ENCODE measurements at regions not wholly inside any gene's neighbourhood (a gene's known extent, or its start where the extent isn't known, plus 50 kb on each side); places are given as distances from the start of the nearest gene placed in this dataset.

DNA sequence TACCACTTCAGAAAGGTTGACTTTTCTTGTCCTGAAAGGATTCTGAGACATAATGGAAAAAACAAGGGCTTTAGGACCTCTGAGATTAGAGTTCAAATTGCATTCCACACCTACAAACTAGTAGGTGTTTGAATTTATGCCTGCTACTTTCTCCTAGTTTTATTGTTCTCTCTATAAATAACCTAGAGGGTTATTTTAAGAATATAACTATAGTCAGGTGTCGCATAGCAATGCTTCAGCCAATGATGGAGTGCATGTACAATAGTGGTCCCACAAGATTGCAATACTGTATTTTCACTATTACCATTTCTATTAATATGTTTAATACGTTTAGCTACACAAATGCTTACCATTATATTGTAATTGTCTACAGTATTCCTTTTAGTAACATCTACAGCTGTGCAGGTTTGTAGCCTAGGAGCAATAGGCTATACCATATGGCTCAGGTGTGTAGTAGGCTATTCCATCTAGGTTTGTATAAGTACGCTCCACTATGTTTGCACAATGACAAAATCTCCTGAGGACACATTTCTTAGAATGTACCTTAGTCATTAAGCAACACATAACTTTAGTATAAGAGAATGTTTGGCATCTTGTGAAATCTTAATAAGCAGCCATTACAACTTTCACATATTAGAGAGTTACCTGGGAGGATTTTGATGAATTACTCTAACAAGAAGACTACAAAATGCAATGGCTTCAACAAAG is 1352.5 kb downstream of the ZPLD1 start:
- DNase-seq (ENCODE audit: low read depth, low spot score) (no peak), ATAC-seq (no peak), FAIRE-seq (no peak)
- Histone ChIP-seq H4K20me1 (ENCODE audit: control insufficient read depth, insufficient read depth) (no peaks in the 10 kb centered on the region), H3K9me3 (replicated peaks; ENCODE audit: control insufficient read depth, insufficient read depth, low read length) (no peaks in the 10 kb centered on the region), H3K27me3 (replicated peaks in 1 of 2; ENCODE audit: control insufficient read depth in 2 of 2, insufficient read depth in 2 of 2, low read length in 1 of 2) (no peaks in the 10 kb centered on the region), H3K4me1 (ENCODE audit: control insufficient read depth, insufficient read depth, low read length) (no peaks in the 10 kb centered on the region), H3K4me2 (ENCODE audit: control insufficient read depth, insufficient read depth) (no peak overlapping the region), H3K79me2 (ENCODE audit: control insufficient read depth, insufficient read depth, low read length) (no peaks in the 10 kb centered on the region), H3K4me3 (no peak overlapping the region), H3K27ac (ENCODE audit: control insufficient read depth, insufficient read depth) (no peak overlapping the region), H2AFZ (ENCODE audit: control insufficient read depth, low read depth, low read length) (no peak overlapping the region), H3K36me3 (ENCODE audit: control insufficient read depth in 2 of 2, insufficient read depth in 2 of 2, low read length in 1 of 2) (no peaks in the 10 kb centered on the region), H3K9ac (ENCODE audit: control insufficient read depth, insufficient read depth, low read length) (no peak overlapping the region)
- WGBS (ENCODE audit: insufficient coverage, insufficient replicate concordance, low lambda C conversion rate, missing lambda C conversion rate) = 13% methylated on average over 3 of the region's 3 CpGs
- BruUV-seq (replicated peaks) = no TSS peak
- ChIA-PET SMC1A (ENCODE audit: uncharacterized antibody, unreplicated experiment) (no interaction called here), CTCF (no interaction called here), POLR2A (no interaction called here), RAD21 (ENCODE audit: unreplicated experiment) (no interaction called here)
- TF ChIP-seq HSF1 (IDR thresholded peaks at IDR 0.05; ENCODE audit: low read depth, low read length) (no peak), RB1 (IDR thresholded peaks at IDR 0.05; ENCODE audit: borderline replicate concordance) (no peak), KLF5 (IDR thresholded peaks at IDR 0.05; ENCODE audit: partially characterized antibody) (no peak), MEF2B (IDR thresholded peaks at IDR 0.05; ENCODE audit: partially characterized antibody, poor library complexity, severe bottlenecking) (no peak), HDAC2 (IDR thresholded peaks at IDR 0.05) (no peak), NBN (IDR thresholded peaks at IDR 0.05) (no peak), FOXM1 (IDR thresholded peaks at IDR 0.05; ENCODE audit: low read depth, low read length) (no peak)
- TF ChIP-seq, protein P1, sequence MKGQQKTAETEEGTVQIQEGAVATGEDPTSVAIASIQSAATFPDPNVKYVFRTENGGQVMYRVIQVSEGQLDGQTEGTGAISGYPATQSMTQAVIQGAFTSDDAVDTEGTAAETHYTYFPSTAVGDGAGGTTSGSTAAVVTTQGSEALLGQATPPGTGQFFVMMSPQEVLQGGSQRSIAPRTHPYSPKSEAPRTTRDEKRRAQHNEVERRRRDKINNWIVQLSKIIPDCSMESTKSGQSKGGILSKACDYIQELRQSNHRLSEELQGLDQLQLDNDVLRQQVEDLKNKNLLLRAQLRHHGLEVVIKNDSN (IDR thresholded peaks at IDR 0.05; ENCODE audit: borderline replicate concordance, extremely low read length, insufficient read depth, low read depth, low read length) = no peak
- intact Hi-C loops (cut with micrococcal nuclease; ENCODE audit: unreplicated experiment) (no loop called here), in situ Hi-C loops (cut with MboI) (no loop called here)
